CD4-positive, alpha-beta T cell treated with Interleukin-10 for 1 hour (primary cell): ENCODE measurements at regions not wholly inside any gene's neighbourhood (a gene's known extent, or its start where the extent isn't known, plus 50 kb on each side); places are given as distances from the start of the nearest gene placed in this dataset.
"Not testable (repeated sequence)": the region's sequence is repeated elsewhere in the genome, so short reads cannot be mapped to it uniquely, and the experiment has no call there.

Experiments used
- DNase-seq: peaks from one replicate; pipeline ENCODE4 v3.0.0-alpha.2; 2020

DNA sequence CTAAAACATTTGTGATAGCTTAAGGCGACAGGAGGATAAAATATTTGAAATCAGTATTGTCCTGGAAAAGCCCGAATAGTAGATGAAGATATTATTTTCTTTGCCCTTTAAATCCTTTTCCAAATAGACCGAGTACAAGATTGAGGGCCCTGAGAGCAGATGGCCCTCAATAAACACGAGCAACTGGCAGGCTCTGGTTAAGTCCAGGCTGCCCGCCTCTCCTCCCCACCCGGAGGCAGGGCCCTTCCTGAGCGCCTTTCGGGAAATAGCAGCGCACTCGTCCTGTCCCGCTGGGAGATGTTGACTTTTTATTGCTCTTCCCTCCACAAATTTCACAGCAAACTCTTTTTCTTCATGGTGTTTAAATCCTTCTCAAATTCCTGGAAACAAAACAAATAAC is 50.8 kb upstream of the MAX start:
- no peak for DNase-seq

DNA sequence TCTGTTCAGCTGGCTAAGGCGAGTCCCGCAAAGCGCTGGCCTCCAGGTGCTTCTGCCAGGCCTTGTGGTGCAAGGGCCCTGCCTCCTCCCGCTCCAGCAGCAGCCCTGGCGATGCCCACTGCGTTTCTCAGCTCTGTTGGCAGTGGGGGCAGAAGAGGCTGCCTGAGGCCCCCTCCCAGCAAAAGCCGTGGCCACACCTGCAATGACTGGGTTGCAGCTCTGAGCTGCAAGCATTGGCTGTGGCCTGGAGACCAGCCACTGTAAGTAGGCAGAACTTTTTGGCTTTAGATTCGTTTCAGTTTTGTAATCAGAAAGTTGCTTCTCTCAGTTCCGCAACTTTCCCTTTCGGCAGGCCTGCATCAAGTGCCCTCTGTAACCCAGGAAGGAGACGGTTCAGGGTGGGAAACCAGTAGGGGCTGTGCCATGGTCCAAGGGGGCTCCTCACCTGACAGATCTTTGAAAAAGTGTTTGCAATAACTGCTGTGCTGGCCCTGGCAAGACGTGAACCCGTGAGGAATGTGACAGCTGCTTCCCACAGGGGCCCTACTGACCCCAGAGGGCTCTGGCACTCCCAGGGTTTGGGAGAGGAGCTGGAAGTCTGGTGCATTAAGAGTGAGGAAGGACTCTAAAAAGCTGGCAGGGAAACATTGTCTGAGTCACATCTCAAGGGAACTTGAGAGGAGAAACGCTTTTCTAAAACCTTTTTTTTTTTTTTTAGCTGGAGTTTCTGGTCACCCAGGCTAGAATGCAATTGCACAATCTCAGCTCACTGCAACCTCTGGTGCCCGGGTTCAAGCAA is 54.5 kb upstream of the MAX start:
- DNase-seq, result no peak

DNA sequence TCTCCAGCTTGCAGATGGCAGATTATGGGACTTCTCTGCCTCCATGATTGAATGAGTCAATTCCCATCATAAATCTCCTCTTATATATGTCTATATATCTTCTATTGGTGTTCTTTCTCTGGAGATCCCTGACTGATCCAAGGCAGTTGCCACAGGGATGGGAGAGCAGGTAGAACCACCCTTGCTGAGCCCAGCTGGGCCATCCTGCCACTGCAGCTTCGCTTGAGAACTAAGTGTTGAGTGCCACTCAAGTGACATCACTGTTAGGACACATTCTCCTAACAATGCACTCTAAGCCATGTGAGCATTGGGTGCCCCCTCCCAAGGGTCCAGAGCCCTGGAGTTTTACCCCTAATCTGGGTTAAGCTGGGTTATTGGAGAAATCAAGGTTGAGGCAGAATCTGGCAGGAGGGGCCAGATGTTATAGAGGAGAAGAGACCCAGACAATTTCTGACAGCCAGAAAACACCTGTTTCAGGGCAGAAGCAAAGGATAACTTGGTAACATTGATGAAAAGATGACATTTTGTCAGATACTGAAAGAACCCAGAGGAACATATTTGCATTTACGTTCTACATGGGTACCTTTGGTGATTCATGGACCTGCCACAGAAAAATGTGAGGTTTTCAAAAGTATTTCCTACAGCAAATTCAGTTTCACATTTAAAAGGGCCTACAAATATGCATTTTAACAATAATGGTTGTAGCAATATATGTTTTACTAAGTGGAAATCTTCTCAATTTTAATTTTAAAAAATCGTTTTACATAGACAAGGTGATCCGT is 57.2 kb upstream of the MAX start:
- DNase-seq, result no peak

DNA sequence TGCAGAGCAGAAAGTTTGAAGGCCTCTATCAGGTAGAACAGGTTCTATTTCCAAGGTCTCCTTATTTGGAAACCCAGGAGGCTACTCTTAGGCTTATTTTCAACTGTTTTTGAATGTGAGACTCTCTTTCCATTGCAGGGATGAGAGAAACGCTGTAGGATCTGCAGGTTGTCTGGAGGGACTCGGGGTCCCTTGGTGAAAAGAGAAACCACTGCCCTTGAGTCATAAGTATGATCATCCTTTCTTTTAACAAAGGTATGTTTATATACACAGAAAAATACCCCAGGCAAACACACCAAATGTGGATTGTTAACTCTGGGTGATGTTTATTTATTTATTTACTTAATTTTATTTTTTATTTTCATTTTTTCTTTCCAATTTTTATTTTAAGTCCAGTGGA is 57.8 kb upstream of the MAX start:
- no peak for DNase-seq

DNA sequence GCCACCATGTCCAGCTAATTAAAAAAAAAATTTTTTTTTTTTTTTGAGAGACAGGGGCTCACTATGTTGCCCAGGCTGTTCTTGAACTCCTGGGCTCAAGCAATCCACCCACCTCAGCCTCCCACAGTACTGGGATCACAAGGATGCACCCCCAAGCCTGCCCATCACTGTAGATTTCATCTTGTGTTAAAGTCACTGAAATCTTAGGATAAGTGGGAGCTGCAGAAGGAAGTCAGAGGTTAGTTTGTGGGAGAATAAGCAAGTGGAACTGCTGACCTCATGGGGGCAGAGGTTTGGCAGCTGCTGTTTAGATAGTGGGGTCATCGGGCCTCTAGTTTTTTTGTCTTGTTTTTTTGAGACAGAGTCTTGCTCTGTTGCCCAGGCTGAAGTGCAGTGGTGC is 59.7 kb upstream of the MAX start:
- no peak for DNase-seq

DNA sequence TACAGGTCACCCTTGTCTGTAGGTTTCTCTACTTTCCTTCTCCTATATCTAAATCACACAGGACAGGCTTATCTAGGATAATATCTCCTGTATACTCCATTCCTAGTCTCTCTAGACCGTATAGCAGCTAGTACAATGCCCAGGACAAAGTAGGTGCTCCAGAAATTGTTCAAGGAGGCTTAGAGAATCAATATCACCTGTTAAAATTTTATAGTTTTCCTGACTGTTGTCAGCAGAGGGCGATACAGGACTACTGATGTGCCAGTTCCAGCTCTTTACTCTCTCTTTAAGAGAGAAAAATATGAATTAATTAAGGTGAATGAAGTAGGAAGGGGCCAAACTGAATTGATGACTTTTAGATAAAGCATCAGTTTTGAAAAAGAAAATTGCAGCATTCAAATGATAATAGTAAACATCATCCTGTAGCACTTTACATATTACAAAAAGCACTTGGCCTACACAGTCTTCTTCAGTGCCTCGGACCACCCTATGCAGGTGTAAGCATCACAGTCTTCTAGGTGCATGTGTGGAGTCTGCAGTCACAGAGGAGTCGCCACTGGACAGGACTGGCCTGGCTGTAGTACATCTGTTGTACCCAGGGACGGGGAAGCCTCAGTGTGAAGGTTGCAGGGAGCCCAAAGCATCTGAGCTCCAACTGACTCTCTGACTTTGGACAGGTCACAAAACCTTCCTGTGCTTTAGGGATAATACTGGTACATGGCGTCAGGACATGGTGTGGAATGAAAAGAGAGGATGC is 61.9 kb upstream of the MAX start:
- peak; percentile 70 for DNase-seq

DNA sequence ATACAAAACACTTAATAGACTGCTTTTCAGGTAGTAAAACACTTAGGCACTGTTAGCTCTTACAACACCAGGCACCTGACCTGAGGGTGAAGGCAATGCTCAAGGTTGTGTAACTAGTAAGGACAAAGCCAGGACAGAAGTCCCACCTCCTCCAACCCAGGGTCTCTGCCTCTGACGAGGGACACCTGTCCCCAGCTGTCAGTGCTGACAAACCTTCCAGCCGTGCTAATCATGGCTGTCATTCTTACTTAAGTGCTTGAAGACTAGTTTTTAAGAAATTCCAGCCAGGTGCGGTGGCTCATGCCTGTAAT is 62.5 kb upstream of the MAX start:
- DNase-seq, result no peak

DNA sequence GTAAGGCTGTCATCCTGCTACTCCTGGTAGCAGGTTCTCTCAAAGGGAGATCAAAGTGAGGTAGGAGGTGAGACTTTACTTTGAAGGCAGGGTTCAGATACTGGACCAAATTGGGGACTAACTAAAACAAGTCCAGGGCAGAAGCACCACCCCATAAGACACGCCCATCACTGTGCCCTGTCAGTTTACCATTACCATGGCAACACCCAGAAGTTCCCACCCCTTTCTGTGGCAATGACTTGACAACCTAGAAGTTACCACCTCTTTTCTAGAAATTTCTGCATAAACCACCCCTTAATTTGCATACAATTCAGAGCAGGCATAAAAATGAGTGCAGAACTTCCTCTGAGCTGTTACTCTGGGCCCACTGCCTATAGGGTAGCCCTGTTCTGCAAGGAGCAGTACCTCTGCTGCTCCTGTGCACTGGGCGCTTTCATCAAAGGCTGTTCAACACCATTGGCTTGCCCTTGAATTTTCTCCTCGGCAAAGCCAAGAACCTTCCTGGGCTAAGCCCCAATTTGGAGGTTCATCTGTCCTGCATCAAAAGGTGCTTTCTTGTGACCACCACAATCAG is 64.8 kb upstream of the MAX start:
- peak; percentile 31 for DNase-seq

DNA sequence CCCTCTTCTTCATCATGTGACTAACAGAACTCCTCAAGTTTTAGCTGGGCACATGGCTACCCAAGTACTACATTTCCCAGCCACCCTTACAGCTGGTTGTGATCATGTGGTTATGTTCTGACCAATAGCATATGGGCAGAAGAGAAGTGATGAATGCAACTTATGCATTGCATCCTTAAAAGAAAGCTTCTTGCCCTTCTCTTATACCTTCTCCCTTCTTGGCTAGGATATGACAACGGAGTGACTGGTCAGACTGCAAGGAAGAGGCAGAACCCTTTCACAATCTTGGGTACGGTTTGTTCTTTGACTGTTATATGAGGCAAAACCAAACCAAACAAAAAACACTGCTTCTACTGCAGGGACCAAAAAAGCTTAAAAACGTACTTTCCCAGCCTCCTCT is 66.5 kb upstream of the MAX start:
- no peak for DNase-seq

DNA sequence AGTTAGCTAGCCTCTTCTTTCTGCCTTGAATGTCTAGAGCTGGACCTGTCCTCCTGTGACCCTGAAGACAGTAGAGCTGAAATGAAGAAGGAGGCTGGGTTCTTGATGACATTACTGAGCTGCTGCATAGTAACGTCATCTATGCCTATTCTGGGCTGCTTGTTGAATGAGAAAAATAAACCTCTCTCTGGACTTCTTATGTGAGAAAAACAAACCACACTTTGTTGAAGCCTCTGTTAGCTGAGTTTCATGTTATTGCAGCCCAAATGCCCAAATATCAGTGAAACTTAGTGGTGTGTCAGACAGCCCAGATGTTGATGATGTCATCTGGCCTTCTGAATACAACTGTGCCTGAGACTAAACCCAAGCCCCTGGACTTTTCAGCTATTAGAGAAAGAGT is 67.0 kb upstream of the MAX start:
- no peak for DNase-seq

DNA sequence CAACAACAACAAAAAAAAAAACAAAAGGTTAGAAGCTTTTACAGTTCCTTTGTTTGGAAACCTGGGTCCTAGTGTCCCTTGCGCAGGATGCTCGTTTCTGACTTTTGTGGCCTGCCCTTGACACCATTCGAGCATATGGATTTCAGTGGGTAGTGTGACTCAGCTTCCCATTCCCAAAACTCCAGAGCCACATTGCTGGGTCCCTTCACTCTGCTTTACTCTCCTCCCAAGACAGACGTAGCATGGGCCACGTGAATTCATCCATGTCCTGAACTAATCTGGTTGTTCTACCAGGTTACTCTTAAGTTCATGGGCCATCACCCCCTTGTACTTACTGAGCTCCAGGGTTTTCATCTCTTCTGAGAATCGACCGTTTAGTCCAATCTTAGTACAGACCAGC is 68.0 kb upstream of the MAX start:
- no peak for DNase-seq

DNA sequence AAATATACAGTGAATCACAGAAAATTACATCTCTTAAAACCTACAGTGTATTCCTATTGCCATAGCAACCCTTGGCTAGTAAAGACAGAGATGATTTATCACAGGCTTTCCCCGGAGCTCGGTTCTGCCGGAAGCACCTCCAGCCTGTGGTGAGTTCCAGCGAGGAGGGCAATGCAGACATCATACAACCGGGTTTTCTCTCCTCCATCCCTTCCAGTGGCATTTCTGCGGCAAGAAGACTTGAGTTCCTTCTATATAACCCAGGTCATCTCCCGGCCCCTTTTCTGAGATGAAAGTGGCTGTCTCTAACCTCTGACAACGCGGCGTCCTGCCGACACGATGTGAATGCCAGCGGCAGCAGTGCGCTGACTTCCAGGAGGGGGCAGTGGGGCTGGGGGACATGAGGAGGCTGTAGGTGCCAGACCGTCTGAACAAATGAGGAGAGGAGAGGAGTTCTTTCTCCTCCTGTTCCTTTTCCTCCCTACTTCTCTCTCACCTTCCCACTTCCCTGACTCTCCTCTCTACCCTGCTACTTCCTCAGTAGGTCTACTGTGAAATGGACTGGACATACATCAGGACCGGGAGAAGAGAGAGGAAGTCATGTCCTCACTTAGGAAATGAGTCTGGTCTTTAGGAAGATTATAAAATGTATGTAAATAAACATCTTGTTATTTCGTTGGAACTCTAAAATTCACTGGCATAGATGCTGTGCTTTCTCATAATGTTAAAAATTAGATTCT is 68.6 kb upstream of the MAX start:
- DNase-seq, result peak; percentile 51

DNA sequence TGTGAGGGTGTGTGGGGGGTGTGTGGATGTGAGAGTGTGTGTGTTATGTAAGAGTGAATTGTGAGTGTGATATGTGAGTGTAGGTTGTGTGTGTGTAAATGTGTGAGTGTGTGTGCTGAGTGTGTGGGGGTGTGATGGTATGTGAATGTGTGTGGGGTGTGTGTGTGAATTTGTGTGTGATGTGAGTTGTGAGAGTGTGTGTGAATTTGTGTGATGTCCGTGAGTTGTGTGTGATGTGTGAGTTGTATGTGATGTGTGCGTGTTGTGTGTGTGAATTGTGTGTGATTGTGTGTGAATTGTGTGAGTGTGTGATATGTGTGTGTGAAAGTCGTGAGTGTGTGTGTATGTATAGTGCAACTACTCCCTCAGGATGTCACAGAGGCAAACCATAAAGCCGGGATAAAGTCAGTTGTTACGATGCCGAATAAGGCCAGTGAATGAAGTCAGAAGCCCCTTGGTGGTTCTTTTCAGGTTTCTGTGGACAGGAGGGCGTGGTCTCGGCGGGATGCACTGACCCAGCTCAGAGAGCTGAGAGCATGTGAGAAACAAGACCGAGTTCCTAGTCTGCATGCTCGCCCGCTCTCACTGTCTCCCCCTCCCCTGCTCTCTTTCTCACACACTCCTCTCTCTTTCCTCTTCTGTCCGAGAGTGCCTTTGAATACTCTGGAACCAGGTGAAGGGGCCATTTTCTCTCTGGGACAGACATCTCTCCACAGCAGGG is 71.8 kb upstream of the MAX start:
- no peak for DNase-seq

DNA sequence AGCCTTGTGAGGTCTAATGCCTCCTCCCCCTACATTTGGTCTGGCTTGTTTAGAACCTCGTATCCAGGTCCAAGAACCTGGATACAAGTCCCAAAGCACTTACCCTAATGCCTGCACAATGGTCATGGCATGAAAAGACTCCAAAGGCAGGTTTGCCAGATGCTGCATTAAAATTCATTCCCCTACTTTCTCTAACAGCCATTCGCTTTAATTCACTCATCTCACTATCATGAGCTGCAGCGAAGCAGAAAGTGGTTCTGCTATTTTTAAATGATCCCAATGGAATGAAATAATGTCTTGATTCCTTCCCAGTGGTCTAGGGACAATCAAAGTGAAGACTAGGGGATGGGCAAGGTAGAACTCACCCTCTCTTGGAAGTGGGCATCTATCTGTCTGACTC is 72.5 kb upstream of the MAX start:
- no peak for DNase-seq

DNA sequence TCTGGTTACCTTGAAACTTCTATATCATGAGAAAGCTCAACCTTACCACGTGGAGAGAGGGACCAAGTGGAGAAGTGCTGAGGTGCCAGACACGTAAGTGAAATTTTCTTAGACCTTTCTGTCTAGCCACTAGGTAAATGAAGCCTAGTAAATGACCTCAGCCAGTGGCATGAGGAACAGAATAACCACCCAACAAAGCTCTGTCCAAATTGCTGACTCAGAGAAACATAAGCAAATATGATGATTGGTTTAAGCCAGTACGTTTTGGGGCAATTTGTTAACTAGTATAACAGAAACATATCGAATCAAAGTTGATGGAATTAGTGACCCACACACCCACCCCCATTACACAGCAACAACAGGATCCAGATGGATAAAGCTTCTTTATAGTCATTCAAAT is 75.2 kb upstream of the MAX start:
- DNase-seq, result no peak

DNA sequence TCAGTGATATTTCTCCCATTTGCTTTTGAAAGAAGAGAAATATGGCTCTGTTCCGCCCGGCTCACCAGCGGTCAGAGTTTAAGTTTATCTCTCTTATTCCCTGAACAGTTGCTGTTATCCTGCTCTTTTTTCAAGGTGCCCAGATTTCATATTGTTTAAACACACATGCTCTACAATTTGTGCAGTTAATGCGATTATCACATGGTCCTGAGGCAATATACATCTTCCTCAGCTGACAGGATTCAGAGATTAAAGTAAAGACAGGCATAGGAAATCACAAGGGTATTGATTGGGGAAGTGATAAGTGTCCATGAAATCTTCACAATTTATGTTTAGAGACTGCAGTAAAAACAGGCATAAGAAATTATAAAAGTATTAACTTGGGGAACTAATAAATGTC is 76.9 kb upstream of the MAX start:
- not testable (repeated sequence) for DNase-seq

DNA sequence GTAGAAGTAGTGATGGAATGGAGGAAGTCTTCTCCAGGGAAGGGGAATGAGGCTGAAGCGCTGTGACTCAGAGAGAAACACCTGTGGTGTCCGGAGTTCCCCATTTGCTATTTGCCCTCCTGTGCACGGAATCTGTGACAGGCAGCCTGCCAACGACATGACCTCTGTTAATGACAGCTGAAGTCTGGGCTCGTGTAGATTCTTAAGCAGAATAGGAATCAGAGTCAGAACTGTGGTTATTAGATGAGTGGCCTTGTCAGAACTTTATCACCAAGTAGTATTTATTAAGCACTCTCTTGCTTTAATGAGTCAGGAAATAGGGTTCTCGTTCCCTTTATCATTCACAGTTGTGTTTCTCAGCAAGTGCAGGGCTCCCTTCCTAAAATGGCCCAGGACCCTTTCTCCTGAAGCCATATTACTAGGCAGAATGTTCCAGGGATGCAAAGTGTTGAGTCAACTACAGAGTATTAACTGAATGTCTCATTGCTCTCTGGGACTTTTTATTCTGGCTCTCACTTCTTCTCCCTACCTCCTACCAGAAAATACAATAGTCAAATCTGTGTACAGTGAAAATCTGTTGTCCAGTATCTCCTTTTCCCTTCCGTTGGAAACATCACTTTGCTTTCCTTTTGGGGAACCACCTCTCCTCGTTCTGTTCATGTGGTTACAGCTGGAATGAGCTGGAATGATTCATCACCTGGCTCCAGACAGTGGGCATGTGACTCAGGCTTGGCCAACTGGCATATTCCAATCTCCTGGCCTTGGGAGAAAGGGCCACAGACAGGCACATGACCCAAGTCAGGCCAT is 77.8 kb upstream of the MAX start:
- peak; percentile 24 for DNase-seq

DNA sequence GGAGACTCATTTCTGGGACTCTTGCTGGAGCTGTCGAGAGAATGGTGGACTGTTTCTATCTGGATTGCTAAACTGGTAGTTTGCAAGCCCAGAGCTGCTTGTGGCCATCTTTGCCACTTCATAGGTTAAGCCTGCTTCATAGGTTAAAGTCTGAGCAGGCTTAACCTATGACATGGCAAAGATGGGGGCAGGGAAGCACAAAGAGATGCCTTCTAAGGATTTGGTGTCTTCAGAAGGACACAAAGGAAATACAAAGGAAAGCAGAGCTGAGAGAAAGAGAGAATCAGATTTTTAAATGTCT is 78.4 kb upstream of the MAX start:
- no peak for DNase-seq

DNA sequence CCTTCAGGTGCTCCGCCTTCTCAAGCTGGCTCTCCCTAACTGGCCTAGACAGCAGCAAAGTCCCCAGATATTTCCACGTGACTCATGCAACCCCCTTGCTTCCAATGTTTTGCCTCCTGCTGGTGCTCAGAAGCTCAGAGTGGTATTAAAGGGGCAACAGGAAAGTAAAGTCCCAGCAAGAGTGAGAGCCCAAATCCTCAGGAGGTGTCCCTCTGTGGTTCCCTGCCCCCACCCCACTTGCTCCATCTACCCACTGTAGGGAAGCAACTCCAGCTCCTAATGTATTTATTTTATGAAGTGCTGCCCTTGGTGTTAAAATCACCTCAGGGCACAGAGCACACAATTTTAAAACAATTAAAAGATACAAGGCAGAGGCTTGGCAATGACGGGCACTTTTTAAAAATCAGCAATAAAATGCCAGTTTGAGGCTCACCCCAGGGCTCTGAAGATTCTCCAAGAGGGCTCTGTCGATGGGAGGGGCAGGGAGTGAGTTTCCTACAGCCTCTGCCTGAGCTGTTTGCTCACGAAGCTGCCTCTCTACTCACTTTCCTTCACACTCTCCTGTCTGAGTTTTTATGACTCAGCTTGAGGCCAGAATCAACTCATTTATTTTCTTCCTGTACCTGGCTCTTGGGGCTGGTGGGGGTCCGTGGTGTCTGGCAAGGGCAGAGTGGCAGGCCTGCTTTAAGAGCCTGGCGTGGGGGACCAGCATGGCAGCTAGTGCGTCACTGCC is 81.9 kb upstream of the MAX start:
- DNase-seq, result no peak

DNA sequence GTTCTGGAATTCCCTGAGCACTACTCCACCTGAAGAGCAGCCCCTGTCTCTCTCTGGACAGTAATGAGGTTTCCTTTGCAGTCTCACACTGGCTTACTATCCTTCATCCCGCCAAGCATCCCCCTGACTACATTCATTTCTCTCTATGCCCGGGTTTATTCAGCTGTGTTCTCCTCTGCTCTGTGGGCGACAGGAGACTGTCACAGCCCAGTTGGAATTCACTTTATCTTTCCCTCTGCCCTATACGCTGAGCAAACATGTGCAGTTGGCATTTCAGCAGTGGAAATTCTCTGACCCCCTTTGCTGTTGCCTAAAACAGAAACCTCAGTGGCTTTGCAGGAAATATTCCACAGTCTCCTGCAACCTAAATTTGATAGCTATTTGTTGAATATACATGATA is 83.5 kb upstream of the MAX start:
- DNase-seq, result no peak

DNA sequence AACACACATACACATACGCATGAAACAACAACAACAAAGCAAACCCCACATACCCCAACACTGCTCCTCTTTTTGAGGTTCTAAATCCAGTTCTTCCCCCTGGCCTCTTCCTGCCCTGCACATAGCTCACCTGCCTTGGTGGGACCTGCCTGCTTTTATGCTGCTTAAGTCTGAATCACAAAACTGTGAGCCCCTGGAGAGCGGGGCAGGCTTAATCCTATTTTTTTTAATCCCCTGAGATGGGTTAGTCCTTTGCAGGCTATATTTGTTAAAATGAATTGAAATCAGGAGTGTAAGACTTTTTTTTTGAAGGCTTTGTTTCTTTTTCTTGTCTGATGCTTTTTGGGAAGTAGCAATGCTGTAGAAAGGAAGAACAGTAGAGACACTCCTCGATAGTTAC is 84.6 kb upstream of the MAX start:
- no peak for DNase-seq
